Pancreas (tissue), 10 donors: ENCODE measurements at regions not wholly inside any gene's neighbourhood (a gene's known extent, or its start where the extent isn't known, plus 50 kb on each side); places are given as distances from the start of the nearest gene placed in this dataset.
"Not testable (repeated sequence)": the region's sequence is repeated elsewhere in the genome, so short reads cannot be mapped to it uniquely, and the experiment has no call there.

ENCODE experiments used
- ATAC-seq, 4 donors: fragments of 200-7000 bp; cut with Tn5 transposase; one replicate each; pipeline versions ENCODE4 v1.8.0 to v1.9.1; 2020; ENCODE audit warnings: mild to moderate bottlenecking in 4 of 4, moderate library complexity in 4 of 4
- DNase-seq, 6 donors: peaks; one replicate each; pipeline ENCODE4 v3.0.0-alpha.2; 2020
- FAIRE-seq: peaks from 2 replicates; lab custom pipeline; 2012; peaks lifted over from hg19 to GRCh38; lab: Jason Lieb, UNC
- H3K27ac ChIP-seq, 4 donors: fragments of 200-600 bp; sonication (generic); 1 replicate in 3 of 4; 2 replicates in 1 of 4; pipeline versions ENCODE4 v1.5.0 to v1.8.0; 2020
- H3K27me3 ChIP-seq, 4 donors: fragments of 200-600 bp; one replicate each; pipeline ENCODE4 v1.8.0; 2021
- H3K36me3 ChIP-seq, 3 donors: fragments of 200-600 bp; sonication (generic) in 1 of 3; one replicate each; pipeline versions ENCODE4 v1.5.0 to v1.8.0; 2020 to 2021
- H3K4me1 ChIP-seq, 3 donors: fragments of 200-600 bp; one replicate each; pipeline ENCODE4 v1.8.0; 2021
- H3K4me3 ChIP-seq, 4 donors: fragments of 200-600 bp; sonication (generic) in 2 of 4; one replicate each; pipeline versions ENCODE4 v1.5.0 to v1.8.0; 2020 to 2021
- H3K9me3 ChIP-seq, 4 donors: fragments of 200-600 bp; one replicate each; pipeline ENCODE4 v1.8.0; 2021
- WGBS, 2 donors: extraction: QIAGEN DNeasy Blood & Tissue Kit; methylation state at CpG; one replicate each; pipeline ENCODE4 v1.1.7; 2013; 5-methylcytosine and 5-hydroxymethylcytosine counted together
- intact Hi-C, 3 donors: fragments of 100-400 bp; cut with DNase I; formaldehyde crosslinking; loops; one replicate each; pipeline versions ENCODE4 v1.11.1 to v1.14.2; 2022
- TF ChIP-seq, protein P1 (sequence below), 4 donors: fragments of 200-600 bp; sonication (generic) in 3 of 4; IDR thresholded peaks; one replicate each; pipeline versions ENCODE4 v1.5.0 to v1.8.0; 2021; ENCODE audit warnings: antibody characterized with exemption in 4 of 4
- donor health status: healthy with polysubstance abuse.
- donor health status: DM: no; HTN: no; CAD: no; lungs with moderate emphysema.
- donor health status: DM: no; HTN: no; CAD: no.
- donor health status: control.
- donor health status: control.
- donor health status: Bipolar disorder and iron deficiency.
- donor health status: DM: yes; HTN: yes; CAD: no.
- donor health status: DM: no; HTN: no; CAD: no.
- donor health status: DM: no; HTN: no; CAD: no.
- donor health status: DM: yes; HTN: yes; CAD: no.

DNA sequence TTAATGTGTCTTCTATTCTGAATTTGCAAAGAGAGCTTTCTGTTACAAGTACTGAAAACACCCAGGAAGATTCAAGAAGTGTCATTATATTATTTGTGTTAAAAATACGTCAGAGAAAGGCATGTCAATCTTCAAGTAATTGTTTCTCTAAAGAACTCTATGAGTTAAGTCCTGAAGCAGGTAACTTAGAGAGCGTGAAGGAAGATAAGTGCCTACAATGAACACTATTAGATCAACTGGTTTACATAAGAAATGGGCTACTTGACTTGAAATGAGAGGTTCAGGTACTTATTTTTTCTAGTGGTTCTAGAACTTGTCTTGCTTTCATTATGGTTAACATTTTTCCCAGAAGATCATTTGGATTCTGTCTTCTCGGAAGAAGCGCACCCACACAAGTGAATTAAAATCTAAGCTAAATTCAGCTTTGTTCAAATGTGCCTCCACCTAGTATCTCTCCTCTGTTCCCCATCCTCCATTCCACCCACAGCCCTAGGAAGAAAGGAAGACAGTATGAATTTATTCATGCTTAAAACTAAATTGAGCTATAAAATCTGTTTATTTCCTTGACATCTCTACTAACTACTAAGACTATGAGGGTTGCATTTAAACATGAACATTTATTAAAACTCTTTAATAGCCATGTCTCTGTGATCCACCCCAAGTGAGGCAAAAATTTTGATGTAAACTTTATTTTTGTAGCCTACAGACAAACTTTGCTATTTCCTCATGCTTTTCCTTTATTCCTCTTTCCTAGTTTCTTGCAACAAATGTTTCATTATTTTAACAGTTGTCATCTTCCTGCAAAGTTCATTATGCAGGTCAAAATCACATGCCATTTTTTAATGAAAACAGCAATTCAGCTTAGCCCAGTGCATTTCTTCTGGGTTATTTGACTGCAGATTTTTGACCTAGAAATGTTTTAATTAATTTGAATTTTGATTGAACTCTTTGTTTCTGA lies 206.8 kb downstream of the KCNJ2 start:
- intact Hi-C loops, result no loop called here
- Histone ChIP-seq H3K27ac (no peak overlapping the region), H3K36me3 (no peaks in the 10 kb centered on the region), H3K27me3 (no peaks in the 10 kb centered on the region), H3K4me1 (no peaks in the 10 kb centered on the region), H3K9me3 (no peaks in the 10 kb centered on the region), H3K4me3 (no peak overlapping the region)
- no peak for FAIRE-seq
- no peak for DNase-seq
- WGBS, 2 donors, result 77 to 88% methylated on average over 4 of the region's 4 CpGs
- TF ChIP-seq, protein P1, sequence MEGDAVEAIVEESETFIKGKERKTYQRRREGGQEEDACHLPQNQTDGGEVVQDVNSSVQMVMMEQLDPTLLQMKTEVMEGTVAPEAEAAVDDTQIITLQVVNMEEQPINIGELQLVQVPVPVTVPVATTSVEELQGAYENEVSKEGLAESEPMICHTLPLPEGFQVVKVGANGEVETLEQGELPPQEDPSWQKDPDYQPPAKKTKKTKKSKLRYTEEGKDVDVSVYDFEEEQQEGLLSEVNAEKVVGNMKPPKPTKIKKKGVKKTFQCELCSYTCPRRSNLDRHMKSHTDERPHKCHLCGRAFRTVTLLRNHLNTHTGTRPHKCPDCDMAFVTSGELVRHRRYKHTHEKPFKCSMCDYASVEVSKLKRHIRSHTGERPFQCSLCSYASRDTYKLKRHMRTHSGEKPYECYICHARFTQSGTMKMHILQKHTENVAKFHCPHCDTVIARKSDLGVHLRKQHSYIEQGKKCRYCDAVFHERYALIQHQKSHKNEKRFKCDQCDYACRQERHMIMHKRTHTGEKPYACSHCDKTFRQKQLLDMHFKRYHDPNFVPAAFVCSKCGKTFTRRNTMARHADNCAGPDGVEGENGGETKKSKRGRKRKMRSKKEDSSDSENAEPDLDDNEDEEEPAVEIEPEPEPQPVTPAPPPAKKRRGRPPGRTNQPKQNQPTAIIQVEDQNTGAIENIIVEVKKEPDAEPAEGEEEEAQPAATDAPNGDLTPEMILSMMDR (IDR thresholded peaks at IDR 0.05), result no peak
- no peak for ATAC-seq

DNA sequence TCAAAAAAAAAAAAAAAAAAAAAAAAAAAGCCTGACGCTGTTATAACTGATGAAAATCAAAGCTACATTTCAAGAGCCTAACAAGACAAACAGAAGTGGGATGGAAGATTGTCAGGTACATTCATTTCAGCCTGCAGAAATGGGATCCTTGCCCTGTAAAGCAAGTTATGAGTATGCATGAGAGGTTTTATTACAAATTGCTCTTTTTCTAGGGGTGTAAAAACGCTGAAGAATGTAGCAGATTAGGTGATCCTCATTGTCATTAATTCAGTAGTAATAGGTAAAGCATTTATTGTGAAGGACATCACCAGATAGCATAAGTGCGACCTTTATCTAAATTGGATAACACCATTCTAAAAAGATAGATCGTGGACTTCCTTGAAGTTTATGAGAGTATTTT lies 208.3 kb downstream of the KCNJ2 start:
- H3K27me3 ChIP-seq, result no peaks in the 10 kb centered on the region
- DNase-seq (no peak), FAIRE-seq (no peak), ATAC-seq (no peak)
- intact Hi-C loops, result no loop called here
- TF ChIP-seq, protein P1 (IDR thresholded peaks at IDR 0.05), result no peak
- H3K4me3 ChIP-seq, result no peak overlapping the region
- WGBS, 2 donors, result 46 to 47% methylated on average over 4 of the region's 4 CpGs
- H3K4me1 ChIP-seq, result no peaks in the 10 kb centered on the region
- no peaks in the 10 kb centered on the region for H3K36me3 ChIP-seq
- no peak overlapping the region for H3K27ac ChIP-seq
- H3K9me3 ChIP-seq, result no peaks in the 10 kb centered on the region

DNA sequence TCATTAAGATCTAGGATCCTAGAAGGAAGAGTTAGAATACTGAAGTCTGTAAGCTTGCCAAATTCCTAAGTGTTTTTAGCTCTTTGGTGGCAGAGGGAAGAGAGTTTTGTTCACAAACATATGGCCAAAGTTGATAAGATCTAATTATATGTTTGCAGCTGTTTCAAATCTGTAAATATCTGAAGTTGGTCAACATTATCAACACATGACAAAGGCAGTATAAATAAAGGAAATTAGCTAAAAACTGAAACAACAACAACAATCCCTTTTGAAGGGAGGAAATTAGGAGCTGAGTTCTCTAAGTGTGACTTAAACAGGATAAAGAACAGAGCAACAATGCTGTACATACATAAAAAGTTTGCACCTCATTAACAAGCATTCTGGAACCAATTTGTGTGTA lies 208.7 kb downstream of the KCNJ2 start:
- no peak for ATAC-seq
- intact Hi-C loops, result no loop called here
- H3K9me3 ChIP-seq, result no peaks in the 10 kb centered on the region
- H3K4me1 ChIP-seq, result no peaks in the 10 kb centered on the region
- no peak for DNase-seq
- no peak overlapping the region for H3K27ac ChIP-seq
- FAIRE-seq, result no peak
- TF ChIP-seq, protein P1 (IDR thresholded peaks at IDR 0.05), result no peak
- no peak overlapping the region for H3K4me3 ChIP-seq
- no peaks in the 10 kb centered on the region for H3K36me3 ChIP-seq
- no peaks in the 10 kb centered on the region for H3K27me3 ChIP-seq

DNA sequence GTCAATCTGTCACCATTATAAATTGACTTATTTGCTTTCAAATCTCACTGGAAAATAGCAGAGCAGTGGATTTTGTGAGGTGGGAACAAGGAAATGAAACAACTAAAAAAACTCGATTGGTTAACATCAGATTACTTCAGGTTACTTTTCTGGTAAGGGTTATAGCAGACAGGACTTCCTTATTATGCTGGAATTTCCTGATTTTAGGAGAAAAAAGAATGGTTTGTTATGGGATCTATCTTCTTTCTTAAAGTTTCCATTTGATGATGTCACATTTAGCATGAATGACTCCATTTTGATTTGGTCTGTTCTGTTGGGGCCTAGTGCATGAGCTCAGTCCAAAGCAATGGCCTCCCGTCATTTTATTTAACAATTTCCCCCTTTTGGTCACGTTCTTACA lies 210.6 kb downstream of the KCNJ2 start:
- FAIRE-seq, result no peak
- no peak for DNase-seq
- TF ChIP-seq, protein P1 (IDR thresholded peaks at IDR 0.05), result no peak
- Histone ChIP-seq H3K9me3 (no peaks in the 10 kb centered on the region), H3K27me3 (no peaks in the 10 kb centered on the region), H3K4me1 (no peaks in the 10 kb centered on the region), H3K4me3 (no peak overlapping the region), H3K36me3 (no peaks in the 10 kb centered on the region), H3K27ac (no peak overlapping the region)
- WGBS, 2 donors, result 85 to 88% methylated on average over 3 of the region's 3 CpGs
- no peak for ATAC-seq
- intact Hi-C loops, result no loop called here

DNA sequence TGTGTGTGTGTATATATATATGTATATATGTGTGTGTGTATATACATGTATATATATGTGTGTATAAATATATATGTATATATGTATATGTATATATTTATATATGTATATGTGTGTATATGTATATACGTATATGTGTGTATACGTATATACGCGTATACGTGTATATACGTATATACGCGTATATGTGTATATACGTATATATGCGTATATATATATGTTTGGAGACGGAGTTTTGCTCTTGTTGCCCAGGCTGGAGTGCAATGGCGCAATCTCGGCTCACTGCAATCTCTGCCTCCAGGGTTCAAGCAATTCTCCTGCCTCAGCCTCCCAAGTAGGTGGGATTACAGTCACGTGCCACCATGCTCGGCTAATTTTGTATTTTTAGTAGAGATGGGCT lies 212.6 kb downstream of the KCNJ2 start:
- WGBS, 2 donors, result 91 to 98% methylated on average over 15 of the region's 15 CpGs
- H3K4me1 ChIP-seq, ATAC-seq, H3K36me3 ChIP-seq, H3K4me3 ChIP-seq, DNase-seq, intact Hi-C loops, H3K9me3 ChIP-seq, H3K27me3 ChIP-seq, H3K27ac ChIP-seq, FAIRE-seq: not testable (repeated sequence)
